Jurkat, Clone E6-1 (cell line): ENCODE measurements at regions not wholly inside any gene's neighbourhood (a gene's known extent, or its start where the extent isn't known, plus 50 kb on each side); places are given as distances from the start of the nearest gene placed in this dataset.
A peak's percentile ranks its signal among the peaks of the same experiment; 100 is the strongest.
"Not testable (repeated sequence)": the region's sequence is repeated elsewhere in the genome, so short reads cannot be mapped to it uniquely, and the experiment has no call there.

ENCODE experiments used
- DNase-seq: peaks from one replicate; pipeline ENCODE4 v3.0.0-alpha.2; 2011; ENCODE audit warnings: low read depth, low spot score
- H3K4me3 ChIP-seq: 2 replicates; pipeline ENCODE4 v1.5.1; 2011; ENCODE audit warnings: mild to moderate bottlenecking, low read length, control low read depth, moderate library complexity

DNA sequence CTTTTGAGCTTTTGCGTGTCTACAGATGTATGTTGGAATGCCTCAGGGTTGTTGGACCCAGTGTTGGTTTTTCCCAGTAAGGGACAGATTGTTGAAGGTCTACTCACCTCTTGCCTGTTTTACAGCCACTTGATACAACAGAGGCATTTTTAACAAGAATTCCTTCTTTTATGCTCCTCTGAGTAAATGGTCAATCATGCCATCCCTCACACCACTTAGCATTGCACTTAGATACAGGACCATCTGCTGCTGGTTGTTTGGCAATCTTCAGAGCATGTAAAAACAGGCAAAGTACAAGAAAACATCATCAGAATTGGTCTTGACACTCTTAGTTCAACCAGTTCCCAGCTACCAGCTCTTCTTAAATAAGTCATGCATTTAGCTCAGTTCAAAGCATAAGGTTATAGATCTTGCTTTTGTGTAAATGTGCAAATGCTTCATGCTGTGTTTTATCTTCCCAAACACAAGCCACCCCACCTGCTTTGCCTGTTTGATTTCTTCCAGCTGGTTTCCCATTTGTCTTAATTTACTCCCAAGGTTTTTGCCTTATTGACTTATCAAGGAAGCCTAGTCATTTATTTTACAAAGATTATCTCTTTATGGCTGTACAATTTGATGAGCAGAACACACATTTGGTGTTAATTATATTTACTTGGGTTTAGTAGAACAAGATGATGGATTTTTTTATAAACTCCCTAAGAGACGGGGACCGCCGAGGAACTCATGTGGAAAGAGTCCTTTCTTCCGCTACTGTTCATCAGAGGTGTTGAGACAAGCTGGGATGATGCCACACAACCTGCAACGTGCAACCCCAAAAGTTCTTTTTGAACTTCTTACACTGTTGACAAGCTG lies 136.6 kb downstream of the AHR start:
- H3K4me3 ChIP-seq = no peak overlapping the region
- DNase-seq = no peak

DNA sequence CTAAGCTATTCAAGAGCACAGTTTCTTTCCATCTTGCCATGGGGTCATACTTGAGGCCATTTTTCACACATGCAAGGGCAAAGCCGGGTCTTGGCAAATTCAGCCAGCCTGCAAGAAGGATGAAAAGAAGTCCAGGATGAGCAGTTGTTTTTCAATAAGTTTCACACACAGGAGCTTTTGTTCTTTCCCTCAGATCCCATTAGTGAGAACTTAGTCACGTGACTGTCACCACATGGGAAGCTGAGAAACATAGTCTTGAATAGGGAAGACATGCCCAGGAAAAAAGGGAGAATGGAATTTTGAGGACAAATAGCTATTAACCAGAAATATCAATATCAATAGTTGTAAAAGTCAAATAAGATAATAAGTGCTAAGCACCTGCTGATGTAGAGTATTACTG lies 137.7 kb downstream of the AHR start:
- no peak overlapping the region for H3K4me3 ChIP-seq
- no peak for DNase-seq

DNA sequence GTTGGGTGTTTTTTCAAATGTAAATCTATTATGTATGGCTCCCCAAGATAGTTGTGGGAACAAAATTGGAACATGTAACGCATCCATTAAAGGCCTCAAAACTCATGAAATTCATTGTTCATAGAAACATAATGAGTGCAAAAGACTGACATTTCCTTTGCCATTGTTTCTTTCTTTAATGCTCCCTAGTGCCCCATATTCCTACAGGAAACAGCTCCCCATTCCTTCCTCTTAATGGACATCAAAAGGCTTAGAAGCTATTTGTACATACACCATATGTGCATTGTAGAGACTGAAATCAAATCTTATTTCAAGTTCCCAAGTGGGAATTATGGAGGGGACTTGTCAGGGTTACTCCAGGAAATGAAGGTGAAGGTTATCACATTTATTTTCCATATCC lies 139.1 kb downstream of the AHR start:
- H3K4me3 ChIP-seq = no peak overlapping the region
- DNase-seq = no peak

DNA sequence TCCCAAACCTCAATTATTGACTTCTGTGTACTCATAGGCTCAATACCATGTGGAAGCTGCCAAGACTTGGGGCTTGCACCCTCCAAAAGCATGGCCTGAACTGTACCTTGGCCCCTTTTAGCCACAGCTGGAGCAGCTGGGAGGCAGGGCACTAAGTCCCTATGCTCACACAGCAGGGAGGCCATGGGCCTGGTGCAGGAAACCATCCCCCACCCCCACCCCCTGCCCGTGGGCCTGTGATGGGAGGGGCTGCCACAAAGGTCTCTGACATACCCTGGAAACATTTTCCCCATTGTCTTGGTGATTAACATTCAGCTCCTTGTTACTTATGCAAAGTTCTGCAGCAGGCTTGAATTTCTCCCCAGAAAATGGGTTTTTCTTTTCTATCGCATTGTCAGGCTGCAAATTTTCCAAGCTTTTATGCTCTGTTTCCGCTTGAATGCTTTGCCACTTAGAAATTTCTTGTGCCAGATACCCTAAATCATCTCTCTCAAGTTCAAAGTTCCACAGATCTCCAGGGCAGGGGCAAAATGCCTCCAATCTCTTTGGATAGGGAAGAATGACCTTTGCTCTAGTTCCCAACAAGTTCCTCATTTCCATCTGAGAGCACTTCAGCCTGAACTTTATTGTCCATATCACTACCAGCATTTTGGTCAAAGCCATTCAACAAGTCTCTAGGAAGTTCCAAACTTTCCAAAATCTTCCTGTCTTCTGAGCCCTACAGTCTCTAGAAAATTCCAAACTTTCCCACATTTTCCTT lies 141.8 kb downstream of the AHR start:
- DNase-seq, H3K4me3 ChIP-seq: not testable (repeated sequence)

DNA sequence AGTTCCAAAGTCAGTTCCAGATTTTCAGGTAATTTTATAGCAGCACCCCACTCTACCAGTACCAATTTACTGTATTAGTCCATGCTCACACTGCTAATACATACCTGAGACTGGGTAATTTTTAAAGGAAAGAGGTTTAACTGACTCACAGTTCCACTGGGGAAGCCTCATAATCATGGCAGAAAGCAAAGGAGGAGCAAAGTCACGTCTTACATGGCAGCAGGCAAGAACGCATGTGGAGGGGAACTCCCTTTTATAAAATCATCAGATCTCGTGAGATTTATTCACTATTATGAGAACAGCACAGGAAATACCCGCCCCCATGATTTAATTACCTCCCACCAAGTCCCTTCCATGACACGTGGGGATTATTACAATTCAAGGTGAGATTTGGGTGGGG lies 142.4 kb downstream of the AHR start:
- H3K4me3 ChIP-seq = no peak overlapping the region
- DNase-seq = no peak

DNA sequence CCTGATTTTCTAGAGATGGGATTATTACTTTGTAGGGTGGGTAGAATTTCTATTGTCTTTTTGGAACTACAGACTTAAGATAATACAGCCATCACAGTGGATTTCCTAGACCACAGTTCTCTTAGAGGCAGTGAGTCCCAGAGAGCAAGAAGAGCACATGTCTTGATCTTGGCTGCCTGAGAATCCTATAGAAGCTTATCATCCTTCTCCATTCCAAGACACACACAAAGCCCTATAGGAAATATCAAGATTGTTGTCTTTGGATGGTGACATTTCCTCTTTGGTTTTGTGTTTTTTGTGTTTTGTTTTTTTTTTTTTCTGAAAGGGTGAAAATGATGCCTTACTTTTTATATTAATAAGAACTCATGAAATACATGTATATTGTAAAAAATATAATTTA lies 143.1 kb downstream of the AHR start:
- H3K4me3 ChIP-seq = no peak overlapping the region
- DNase-seq = no peak

DNA sequence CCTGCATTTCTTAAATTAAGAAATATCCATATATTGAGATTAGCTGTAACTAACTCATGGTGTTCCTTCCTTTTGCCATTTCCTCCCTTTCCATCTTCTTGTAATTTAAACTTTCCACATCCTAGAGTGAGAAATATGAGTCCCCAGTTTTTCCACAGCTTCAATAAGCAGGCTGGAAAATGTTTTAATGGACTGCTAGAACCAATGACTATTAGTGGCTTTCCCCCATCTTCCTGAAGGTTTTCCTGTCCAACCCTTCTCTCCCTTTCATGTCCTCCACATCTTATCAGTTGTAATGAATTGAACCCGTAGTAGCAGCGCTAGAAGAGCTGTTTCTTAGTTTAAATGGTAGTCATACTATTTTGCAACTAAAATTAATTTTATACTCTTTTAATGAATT lies 145.7 kb downstream of the AHR start:
- H3K4me3 ChIP-seq = no peak overlapping the region
- DNase-seq = no peak

DNA sequence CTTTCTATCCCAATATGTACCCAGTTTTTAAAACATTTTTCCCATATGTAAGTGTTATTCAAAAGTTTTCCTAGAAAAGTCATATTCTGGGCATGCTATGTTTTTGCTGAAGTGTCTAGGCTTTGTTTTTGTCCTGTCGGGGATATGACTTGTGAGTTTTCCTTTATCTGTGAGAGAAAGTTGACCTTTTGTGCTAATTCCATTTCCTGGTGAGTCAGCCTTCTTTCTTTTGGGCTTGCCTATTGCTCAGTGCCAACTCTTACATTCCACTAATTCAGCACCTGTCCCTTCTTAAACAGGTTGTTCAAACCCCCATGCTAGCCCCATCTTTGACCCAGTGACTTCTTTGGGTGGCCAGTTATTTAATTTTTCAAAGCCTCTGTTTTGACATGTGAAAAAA lies 146.2 kb downstream of the AHR start:
- DNase-seq = no peak
- no peak overlapping the region for H3K4me3 ChIP-seq

DNA sequence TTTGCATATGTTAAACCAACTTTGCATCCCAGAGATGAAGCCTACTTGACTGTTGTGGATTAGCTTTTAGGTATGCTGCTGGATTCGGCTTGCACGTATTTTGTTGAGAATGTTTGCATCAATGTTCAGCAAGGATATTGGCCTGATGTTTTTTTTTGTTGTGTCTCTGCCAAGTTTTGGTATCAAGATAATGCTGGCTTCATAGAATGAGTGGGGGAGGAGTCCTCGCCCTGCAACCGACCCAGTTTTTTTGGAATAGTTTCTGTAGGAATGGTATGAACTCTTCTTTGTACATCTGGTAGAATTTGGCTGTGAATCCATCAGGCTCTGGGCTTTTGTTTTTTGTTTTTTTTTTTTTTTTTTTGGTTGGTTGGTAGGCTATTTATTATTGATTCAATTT lies 147.9 kb downstream of the AHR start:
- no peak overlapping the region for H3K4me3 ChIP-seq
- no peak for DNase-seq

DNA sequence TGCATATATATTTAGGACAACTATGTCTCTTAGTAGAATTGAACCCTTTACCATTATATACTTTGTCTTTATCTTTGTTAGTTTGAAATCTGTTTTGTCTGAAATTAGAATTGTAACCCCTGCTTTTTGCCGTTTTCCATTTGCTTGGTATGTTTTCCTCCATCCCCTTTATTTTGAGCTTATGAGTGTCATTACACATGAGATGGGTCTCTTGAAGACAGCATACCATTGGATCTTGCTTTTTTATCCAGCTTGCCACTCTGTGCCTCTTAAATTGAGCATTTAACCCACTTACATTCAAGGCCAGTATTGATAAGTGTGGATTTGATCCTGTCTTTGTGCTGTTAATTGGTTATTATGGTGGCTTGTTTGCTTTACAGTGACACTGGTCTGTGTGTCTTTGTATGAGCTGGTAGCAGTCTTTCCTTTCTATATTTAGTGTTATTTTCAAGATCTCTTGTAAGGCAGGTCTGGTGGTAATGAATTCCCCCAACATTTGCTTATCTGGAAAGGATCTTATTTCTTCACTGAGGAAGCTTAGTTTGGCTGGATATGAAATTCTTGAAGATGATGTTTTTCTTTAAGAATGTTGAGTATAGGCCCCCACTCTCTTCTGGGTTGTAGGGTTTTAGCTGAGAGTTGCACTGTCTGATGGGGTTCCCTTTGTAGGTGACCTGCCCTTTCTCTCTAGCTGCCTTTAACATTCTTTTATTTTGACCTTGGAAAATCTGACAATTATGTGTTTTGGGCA lies 149.5 kb downstream of the AHR start:
- H3K4me3 ChIP-seq = no peak overlapping the region
- DNase-seq = no peak

DNA sequence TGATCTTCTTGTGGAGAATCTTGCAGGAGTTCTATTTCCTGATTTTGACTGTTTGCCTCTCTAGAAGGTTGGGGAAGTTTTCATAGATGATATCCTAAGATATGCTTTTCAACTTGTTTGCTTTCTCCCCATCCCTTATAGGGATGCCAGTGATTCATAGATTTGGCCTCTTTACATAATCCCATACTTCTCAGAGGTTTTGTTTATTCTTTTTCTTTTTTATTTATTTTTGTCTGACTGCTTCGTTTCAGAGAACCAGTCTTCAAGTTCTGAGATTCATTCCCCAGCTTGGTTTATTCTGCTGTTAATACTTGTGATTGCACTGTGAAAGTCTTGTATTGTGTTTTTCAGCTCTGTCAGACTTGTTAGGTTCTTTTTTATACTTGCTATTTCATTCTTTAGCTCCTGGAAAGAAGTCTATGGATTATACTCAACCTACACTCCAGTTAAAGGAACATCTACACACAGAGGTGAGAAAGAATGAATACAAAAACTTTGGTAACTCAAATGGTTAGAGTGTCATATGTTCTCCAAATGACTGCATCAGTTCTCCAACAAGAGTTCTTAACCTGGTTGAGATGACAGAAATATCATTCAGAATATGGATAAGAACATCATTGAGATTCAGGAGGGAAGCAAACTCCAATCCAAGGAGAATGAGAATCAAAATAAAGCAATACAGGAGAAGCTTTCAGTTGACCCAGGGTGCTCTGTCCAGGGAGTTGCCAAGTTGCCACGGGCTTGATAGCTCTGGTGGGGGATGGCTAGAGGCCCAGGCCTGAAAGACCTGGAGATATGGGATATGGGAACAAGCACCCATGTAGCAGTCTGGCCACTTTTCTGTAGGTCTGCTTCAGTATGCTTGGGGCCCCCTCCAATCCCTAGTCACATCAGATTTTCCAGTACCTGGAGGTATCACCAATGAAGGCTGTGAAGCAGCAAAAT lies 150.3 kb downstream of the AHR start:
- no peak for DNase-seq

DNA sequence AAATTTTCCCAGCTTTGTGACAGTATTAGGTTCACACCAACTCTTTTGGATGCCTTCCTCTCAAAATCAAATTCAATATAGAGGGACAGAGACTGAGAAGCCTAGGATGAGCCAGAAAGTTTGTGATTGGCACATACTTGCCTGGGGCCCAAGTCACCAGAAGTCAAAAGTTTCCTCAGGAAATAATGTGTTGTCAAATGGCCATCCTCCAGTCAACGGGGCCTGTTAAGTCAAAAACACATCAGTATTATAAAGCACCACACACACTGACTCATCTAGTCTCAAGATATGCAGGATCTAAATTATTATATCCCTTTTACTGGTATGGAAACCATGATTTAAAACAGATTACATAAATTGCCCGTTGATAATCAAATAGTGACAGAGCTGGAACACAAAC lies 158.1 kb downstream of the AHR start:
- no peak for DNase-seq

More for the DNA sequence above, 150.3 kb downstream of the AHR start:
- no peak overlapping the region for H3K4me3 ChIP-seq

DNA sequence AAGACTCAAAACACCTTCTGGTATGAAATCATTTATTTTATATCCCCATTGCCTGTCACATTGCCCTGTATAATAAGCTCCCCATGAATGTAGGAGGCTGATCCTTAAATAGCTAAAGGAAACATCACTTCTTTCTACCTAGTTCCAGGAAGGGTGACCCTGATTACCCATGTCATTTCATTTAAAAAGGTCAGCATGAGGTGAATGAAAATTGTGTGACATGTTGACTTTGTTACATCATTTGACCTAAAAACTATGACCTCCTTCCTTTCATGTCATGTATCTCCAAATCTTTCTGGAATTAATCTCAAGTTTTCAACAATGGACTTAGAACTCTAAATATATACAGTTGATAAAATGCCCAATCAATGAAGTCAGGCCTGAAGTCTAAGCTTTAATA lies 161.5 kb downstream of the AHR start:
- no peak overlapping the region for H3K4me3 ChIP-seq
- DNase-seq = no peak

More for the DNA sequence above, 158.1 kb downstream of the AHR start:
- no peak overlapping the region for H3K4me3 ChIP-seq

DNA sequence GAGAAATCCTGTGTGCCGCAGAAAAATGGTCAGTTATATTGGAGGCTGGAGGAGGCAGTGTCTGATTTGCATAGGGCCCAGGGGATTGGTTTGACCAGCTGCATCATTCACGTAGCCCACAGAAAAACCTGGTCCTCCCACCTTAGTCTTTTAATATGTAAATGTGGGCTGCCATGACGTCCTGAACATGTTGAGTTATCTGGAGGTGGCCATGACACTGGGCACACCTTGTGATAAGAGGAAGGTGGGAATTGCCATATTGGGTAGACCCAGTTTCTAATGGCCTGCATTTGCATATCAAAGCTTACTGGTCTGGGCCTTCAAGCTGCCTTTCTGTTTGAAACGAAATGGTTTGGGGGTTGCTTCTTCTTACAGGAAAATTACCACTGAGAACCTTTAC lies 162.2 kb downstream of the AHR start:
- H3K4me3 ChIP-seq = no peak overlapping the region
- no peak for DNase-seq

DNA sequence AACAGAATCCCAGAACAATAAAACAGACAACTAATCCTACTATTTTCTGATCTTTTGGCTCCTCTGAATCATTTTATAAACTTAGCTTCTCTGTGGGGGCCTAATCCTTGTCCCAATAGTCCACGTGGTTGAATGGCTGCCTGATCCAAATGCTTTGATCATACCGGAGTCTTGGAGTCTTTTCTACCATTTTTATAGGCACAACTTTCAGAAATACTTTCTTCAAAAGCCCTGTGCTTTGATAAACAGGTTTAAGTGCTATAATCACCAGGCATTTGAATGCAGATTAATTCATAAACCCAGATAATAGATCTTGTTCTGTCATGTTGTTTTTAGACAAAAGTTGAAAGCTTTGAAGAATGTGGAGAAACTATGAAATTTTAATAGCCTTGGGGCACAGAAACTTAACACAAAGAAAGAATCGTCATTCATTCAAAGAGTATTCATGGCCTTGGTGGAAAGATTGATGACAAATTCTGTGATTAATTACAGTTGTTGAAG lies 163.7 kb downstream of the AHR start:
- DNase-seq = no peak
- no peak overlapping the region for H3K4me3 ChIP-seq

DNA sequence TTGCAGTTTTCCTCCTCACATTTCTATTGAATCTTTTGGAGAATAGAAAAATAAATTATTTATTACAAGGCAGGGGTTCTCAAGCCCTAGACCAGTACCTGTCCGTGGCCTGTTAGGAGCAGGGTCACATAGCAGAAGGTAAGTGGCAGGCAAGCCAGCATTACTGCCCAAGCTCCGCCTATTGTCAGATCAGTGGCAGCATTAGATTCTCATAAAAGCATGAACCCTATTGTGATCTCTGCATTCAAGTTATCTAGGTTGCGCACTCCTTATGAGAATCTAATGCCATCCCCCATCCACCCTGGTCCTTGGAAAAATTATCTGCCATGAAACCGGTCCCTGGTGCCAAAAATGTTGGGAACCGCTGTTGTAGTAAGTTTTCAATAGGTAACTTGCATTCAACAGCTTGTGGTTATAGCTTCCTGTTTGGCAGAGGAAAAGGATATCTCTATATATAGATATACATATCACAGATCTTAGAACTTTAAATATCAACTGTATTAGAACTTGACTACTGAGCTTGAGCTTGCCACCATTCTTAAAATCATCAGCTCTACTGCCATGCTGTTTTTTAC lies 165.1 kb downstream of the AHR start:
- H3K4me3 ChIP-seq = peak overlapping the region; percentile 27
- DNase-seq = peak; percentile 32

DNA sequence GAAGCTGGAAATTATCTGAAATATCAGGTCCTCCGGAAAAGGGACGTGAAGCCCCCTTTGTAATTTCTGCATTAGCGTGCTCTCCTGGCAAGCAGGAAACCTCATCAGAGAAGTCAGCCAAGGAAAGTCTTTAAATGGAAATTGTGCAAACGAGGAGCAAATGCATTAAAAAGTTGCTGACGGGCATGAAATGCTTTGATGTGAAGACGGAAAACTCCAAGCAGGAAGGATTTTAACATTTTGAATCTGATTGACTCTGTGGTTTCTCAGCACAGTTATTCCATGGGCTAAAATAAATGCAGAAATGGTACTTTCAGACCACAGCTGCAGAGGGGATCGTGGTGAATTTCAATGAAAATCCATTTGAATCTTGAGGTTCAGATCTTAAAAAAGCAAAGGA lies 167.8 kb downstream of the AHR start:
- no peak overlapping the region for H3K4me3 ChIP-seq
- no peak for DNase-seq

DNA sequence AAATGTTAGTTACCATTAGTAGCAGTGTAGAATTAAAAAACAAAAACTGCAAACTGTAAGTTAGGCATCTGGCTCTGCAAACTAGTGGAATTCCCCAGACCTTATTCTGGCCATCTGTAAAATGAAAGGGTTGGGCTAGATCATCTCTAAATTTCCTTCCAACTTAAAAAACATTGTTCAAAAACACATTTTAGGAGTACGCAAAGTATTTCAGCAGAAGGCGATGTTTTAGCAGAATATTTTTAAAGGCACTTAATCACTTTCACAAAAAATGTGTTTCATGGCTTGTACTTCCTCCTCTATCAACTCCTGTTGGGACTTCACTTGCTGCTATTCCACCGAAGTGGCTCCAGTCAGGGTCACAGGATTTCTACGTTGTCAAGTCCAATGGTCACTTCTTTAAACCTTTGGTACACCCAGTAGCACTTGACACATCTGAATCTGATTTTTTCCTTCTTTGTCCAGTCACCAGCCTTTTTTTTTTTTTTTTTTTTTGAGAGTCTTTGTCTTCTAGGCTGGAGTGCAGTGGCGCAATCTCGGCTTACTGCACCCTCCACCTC lies 169.0 kb downstream of the AHR start:
- no peak for DNase-seq
- H3K4me3 ChIP-seq = no peak overlapping the region
